Neural crest cell (in vitro differentiated cells): ENCODE measurements at regions not wholly inside any gene's neighbourhood (a gene's known extent, or its start where the extent isn't known, plus 50 kb on each side); places are given as distances from the start of the nearest gene placed in this dataset.

Source experiments
- DNase-seq: peaks from one replicate; pipeline ENCODE4 v3.0.0; 2021; ENCODE audit warnings: low read depth, mixed read lengths, low spot score
- H3K27ac Mint-ChIP-seq: one replicate; pipeline ENCODE4 v1.8.0; 2021; ENCODE audit warnings: mild to moderate bottlenecking, mixed read lengths; ENCODE audit not compliant: unreplicated experiment
- H3K27me3 Mint-ChIP-seq: 2 replicates; pipeline ENCODE4 v1.8.0; 2021; ENCODE audit warnings: low read depth, mild to moderate bottlenecking, mixed read lengths
- H3K36me3 Mint-ChIP-seq: 2 replicates; pipeline ENCODE4 v1.8.0; 2021; ENCODE audit warnings: low read depth, mild to moderate bottlenecking, mixed read lengths
- H3K4me1 Mint-ChIP-seq: 2 replicates; pipeline ENCODE4 v1.8.0; 2021; ENCODE audit warnings: mixed read lengths
- H3K4me3 Mint-ChIP-seq: one replicate; pipeline ENCODE4 v1.8.0; 2021; ENCODE audit warnings: mild to moderate bottlenecking, mixed read lengths
- H3K9me3 Mint-ChIP-seq: 2 replicates; pipeline ENCODE4 v1.8.0; 2021; ENCODE audit warnings: mixed read lengths
- CTCF ChIP-seq: fragments of 200-600 bp; sonication (generic); conservative IDR thresholded peaks from 2 replicates; pipeline ENCODE4 v1.5.0; 2021; ENCODE audit warnings: antibody characterized with exemption, mild to moderate bottlenecking

DNA sequence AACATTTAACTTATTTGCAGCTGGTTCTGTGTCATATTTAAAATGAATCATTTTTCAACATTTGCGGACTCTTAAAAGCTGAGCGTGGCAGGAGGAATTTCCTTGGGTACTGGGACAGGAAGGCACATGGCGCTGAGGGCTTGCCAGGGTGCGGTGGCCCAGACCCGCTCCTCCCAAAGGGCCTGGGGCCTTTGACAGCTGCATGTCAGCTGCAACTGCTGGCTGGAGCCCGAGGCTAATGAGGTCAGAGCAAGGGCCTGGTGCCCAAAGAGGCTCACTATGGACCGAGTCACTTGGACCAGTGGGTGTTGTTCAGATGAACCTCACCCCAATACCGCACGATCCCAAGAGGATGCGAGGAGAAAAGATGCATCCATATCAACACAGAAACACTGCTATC is 326.9 kb downstream of the CTTN start:
- no peak for TF ChIP-seq CTCF
- Mint-ChIP-seq H3K27ac (no peak overlapping the region), H3K9me3 (no peaks in the 10 kb centered on the region), H3K36me3 (no peaks in the 10 kb centered on the region), H3K4me3 (no peak overlapping the region), H3K4me1 (peaks cover 17% of the 10 kb centered on the region), H3K27me3 (peaks cover 8% of the 10 kb centered on the region)
- DNase-seq, result no peak

GRCh38 chr11:70725739-70726138 is 327.4 kb downstream of the CTTN start:
- H3K27ac Mint-ChIP-seq, result peak overlapping the region; percentile 44
- H3K9me3 Mint-ChIP-seq, result no peaks in the 10 kb centered on the region
- H3K36me3 Mint-ChIP-seq, result no peaks in the 10 kb centered on the region
- peaks cover 8% of the 10 kb centered on the region for H3K27me3 Mint-ChIP-seq
- H3K4me1 Mint-ChIP-seq, result peaks cover 17% of the 10 kb centered on the region
- DNase-seq, result no peak
- H3K4me3 Mint-ChIP-seq, result no peak overlapping the region
- TF ChIP-seq CTCF, result no peak

DNA sequence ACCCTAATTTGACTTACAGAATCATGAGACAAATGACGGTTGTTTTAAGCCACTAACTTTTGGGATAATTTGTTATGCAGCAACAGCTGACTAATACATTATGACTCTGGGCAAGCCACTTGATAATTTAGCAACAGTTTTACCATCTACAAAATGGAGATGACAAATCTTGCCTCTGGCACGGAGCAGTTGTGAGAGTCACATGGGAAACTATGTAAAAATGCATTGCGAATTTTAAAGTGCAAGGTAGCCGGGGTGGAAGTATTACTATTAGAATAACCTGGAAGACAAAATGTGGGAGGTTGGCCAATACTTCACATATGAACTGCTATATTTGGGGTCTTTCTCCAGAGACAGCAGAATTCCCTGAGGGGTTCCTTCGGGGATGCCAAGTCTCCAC is 328.7 kb downstream of the CTTN start:
- H3K9me3 Mint-ChIP-seq, result no peaks in the 10 kb centered on the region
- H3K4me3 Mint-ChIP-seq, result no peak overlapping the region
- peaks cover 8% of the 10 kb centered on the region for H3K27me3 Mint-ChIP-seq
- DNase-seq, result no peak
- H3K27ac Mint-ChIP-seq, result no peak overlapping the region
- H3K4me1 Mint-ChIP-seq, result peaks cover 19% of the 10 kb centered on the region
- TF ChIP-seq CTCF, result no peak
- no peaks in the 10 kb centered on the region for H3K36me3 Mint-ChIP-seq

- Mint-ChIP-seq H3K9me3 (no peaks in the 10 kb centered on the region), H3K36me3 (no peaks in the 10 kb centered on the region), H3K4me1 (peaks cover 28% of the 10 kb centered on the region), H3K27me3 (peaks cover 5% of the 10 kb centered on the region), H3K4me3 (no peak overlapping the region), H3K27ac (no peak overlapping the region)
- no peak for DNase-seq
- TF ChIP-seq CTCF, result no peak
Measured at GRCh38 chr11:70727899-70728620, 329.7 kb downstream of the CTTN start.

- DNase-seq, result no peak
- Mint-ChIP-seq H3K9me3 (no peaks in the 10 kb centered on the region), H3K36me3 (no peaks in the 10 kb centered on the region), H3K27me3 (no peaks in the 10 kb centered on the region), H3K4me1 (peaks cover 29% of the 10 kb centered on the region), H3K4me3 (no peak overlapping the region), H3K27ac (no peak overlapping the region)
- no peak for TF ChIP-seq CTCF
Measured at GRCh38 chr11:70729949-70730348, 331.6 kb downstream of the CTTN start.
